A549 (cell line): ENCODE measurements at regions not wholly inside any gene's neighbourhood (a gene's known extent, or its start where the extent isn't known, plus 50 kb on each side); places are given as distances from the start of the nearest gene placed in this dataset.

Experiments used
- ATAC-seq, 2 experiments: fragments of 200-7000 bp in 1 of 2; fragments of >200 bp in 1 of 2; cut with Nextera tagmentation in 1 of 2; cut with Tn5 transposase in 1 of 2; 3 replicates each; pipeline versions ENCODE4 v1.8.0 to v1.9.1; 2018 to 2020; ENCODE audit warnings: mild to moderate bottlenecking in 1 of 2, moderate library complexity in 1 of 2
- CTCF ChIA-PET: fragments of 300-600 bp; sonication (Branson Sonifier 250); formaldehyde crosslinking; extraction: SDS; loops from one replicate; lab custom pipeline; 2021; ENCODE audit warnings: antibody characterized with exemption, inconsistent platforms; lab: Yijun Ruan, JAX
- POLR2A ChIA-PET: fragments of 350-600 bp; formaldehyde crosslinking; extraction: SDS; loops from one replicate; lab custom pipeline; 2021; ENCODE audit warnings: antibody characterized with exemption, inconsistent platforms; lab: Yijun Ruan, JAX
- DNase-seq, 2 experiments: peaks; one replicate each; pipeline versions ENCODE4 v3.0.0 to v3.0.0-alpha.2; 2011 to 2016; ENCODE audit warnings: low read depth in 1 of 2, low spot score in 1 of 2
- FAIRE-seq: peaks from 2 replicates; lab custom pipeline; 2011; peaks lifted over from hg19 to GRCh38; lab: Jason Lieb, UNC
- H3K27ac ChIP-seq, 2 experiments: fragments of >200 bp; sonication (Bioruptor Twin); formaldehyde crosslinking; 3 replicates each; pipeline ENCODE4 v1.5.1; 2016 to 2017
- H3K4me1 ChIP-seq: fragments of >200 bp; sonication (Bioruptor Twin); formaldehyde crosslinking; 3 replicates; pipeline ENCODE4 v1.6.1; 2016
- H3K4me2 ChIP-seq: fragments of >200 bp; sonication (Bioruptor Twin); formaldehyde crosslinking; 3 replicates; pipeline ENCODE4 v1.6.1; 2016
- H3K4me3 ChIP-seq: fragments of >200 bp; sonication (Bioruptor Twin); formaldehyde crosslinking; 3 replicates; pipeline ENCODE4 v1.5.1; 2016
- H3K9me3 ChIP-seq: fragments of >200 bp; sonication (Bioruptor Twin); formaldehyde crosslinking; 3 replicates; pipeline ENCODE4 v1.6.1; 2016
- BCL3 ChIP-seq: fragments of >200 bp; sonication (Bioruptor Twin); formaldehyde crosslinking; IDR thresholded peaks from 3 replicates; pipeline ENCODE4 v1.6.1; 2016
- CHD4 ChIP-seq: fragments of 200-600 bp; sonication (generic); IDR thresholded peaks from 2 replicates; pipeline ENCODE4 v1.6.1; 2016; ENCODE audit warnings: antibody characterized with exemption, mild to moderate bottlenecking, borderline replicate concordance
- CTCF ChIP-seq: fragments of >200 bp; sonication (Bioruptor Twin); formaldehyde crosslinking; IDR thresholded peaks from 3 replicates; pipeline ENCODE4 v1.5.1; 2016
- EHMT2 ChIP-seq: fragments of 200-600 bp; sonication (generic); IDR thresholded peaks from 2 replicates; pipeline ENCODE4 v1.6.1; 2016; ENCODE audit warnings: antibody characterized with exemption, low read depth, mild to moderate bottlenecking, moderate library complexity
- ELK1 ChIP-seq: fragments of 150-350 bp; IDR thresholded peaks from 2 replicates; pipeline ENCODE4 v1.6.1; 2014; ENCODE audit warnings: low read depth, mild to moderate bottlenecking, low read length
- EP300 ChIP-seq, 2 experiments: fragments of >200 bp; sonication (Bioruptor Twin); formaldehyde crosslinking; IDR thresholded peaks; 2 replicates in 1 of 2; 3 replicates in 1 of 2; pipeline ENCODE4 v1.6.1; 2016 to 2017
- ESRRA ChIP-seq: fragments of 150-350 bp; IDR thresholded peaks from 2 replicates; pipeline ENCODE4 v1.6.1; 2014; ENCODE audit warnings: mild to moderate bottlenecking, low read length, borderline replicate concordance
- FOSL2 ChIP-seq, 2 experiments: fragments of 450-650 bp in 1 of 2; fragments of >200 bp in 1 of 2; sonication (Bioruptor Twin) in 1 of 2; formaldehyde crosslinking; IDR thresholded peaks; 2 replicates each; pipeline versions ENCODE4 v1.5.0 to v1.6.1; 2016 to 2020; ENCODE audit warnings: mild to moderate bottlenecking in 1 of 2, moderate library complexity in 1 of 2
- FOXS1 ChIP-seq: fragments of 250-450 bp; sonication (Bioruptor Pico); IDR thresholded peaks from 2 replicates; pipeline ENCODE4 v1.5.0; 2020; ENCODE audit warnings: mild to moderate bottlenecking, moderate library complexity
- HEYL ChIP-seq: fragments of 250-450 bp; sonication (Bioruptor Pico); IDR thresholded peaks from 2 replicates; pipeline ENCODE4 v1.8.0; 2021; ENCODE audit warnings: mild to moderate bottlenecking, moderate library complexity
- HMGXB4 ChIP-seq: fragments of 250-450 bp; sonication (Bioruptor Pico); IDR thresholded peaks from 2 replicates; pipeline ENCODE4 v1.5.0; 2021; ENCODE audit warnings: mild to moderate bottlenecking, moderate library complexity, borderline replicate concordance
- JUNB ChIP-seq: fragments of >200 bp; sonication (Bioruptor Twin); formaldehyde crosslinking; IDR thresholded peaks from 2 replicates; pipeline ENCODE4 v1.6.1; 2016
- KDM1A ChIP-seq: fragments of 200-600 bp; sonication (generic); IDR thresholded peaks from 2 replicates; pipeline ENCODE4 v1.6.1; 2016; ENCODE audit warnings: low read depth, mild to moderate bottlenecking
- MAZ ChIP-seq: fragments of 150-350 bp; IDR thresholded peaks from 2 replicates; pipeline ENCODE4 v1.6.1; 2014; ENCODE audit warnings: antibody characterized with exemption, low read depth, low read length, borderline replicate concordance
- MYC ChIP-seq: IDR thresholded peaks from 2 replicates; pipeline ENCODE4 v1.6.1; 2012; ENCODE audit warnings: mild to moderate bottlenecking, inconsistent platforms, low read length, improper control_type of control experiment, borderline replicate concordance
- NPAS2 ChIP-seq: fragments of 250-450 bp; sonication (Bioruptor Pico); IDR thresholded peaks from 2 replicates; pipeline ENCODE4 v1.8.0; 2022; ENCODE audit warnings: mild to moderate bottlenecking, moderate library complexity, borderline replicate concordance
- POLR2A ChIP-seq: IDR thresholded peaks from 2 replicates; pipeline ENCODE4 v1.6.1; 2012; ENCODE audit warnings: mild to moderate bottlenecking, low read length
- RAD21 ChIP-seq, 2 experiments: fragments of >200 bp in 1 of 2; sonication (Bioruptor Twin) in 1 of 2; formaldehyde crosslinking in 1 of 2; IDR thresholded peaks in 1 of 2; conservative IDR thresholded peaks in 1 of 2; 2 replicates in 1 of 2; 3 replicates in 1 of 2; pipeline ENCODE4 v1.6.1; 2012 to 2018; ENCODE audit warnings: inconsistent platforms in 1 of 2
- RARB ChIP-seq: fragments of 250-450 bp; sonication (Bioruptor Pico); IDR thresholded peaks from 2 replicates; pipeline ENCODE4 v1.8.0; 2021; ENCODE audit warnings: mild to moderate bottlenecking, moderate library complexity
- RCOR1 ChIP-seq: fragments of 150-350 bp; IDR thresholded peaks from 2 replicates; pipeline ENCODE4 v1.6.1; 2014; ENCODE audit warnings: antibody characterized with exemption, low read length, low read depth
- RFX5 ChIP-seq: fragments of 450-650 bp; IDR thresholded peaks from 2 replicates; pipeline ENCODE4 v1.7.1; 2014; ENCODE audit warnings: antibody characterized with exemption, mild to moderate bottlenecking, moderate library complexity
- RNF2 ChIP-seq: fragments of 200-600 bp; sonication (generic); IDR thresholded peaks from 2 replicates; pipeline ENCODE4 v1.6.1; 2016; ENCODE audit warnings: low read depth, mild to moderate bottlenecking, antibody characterized with exemption, moderate library complexity, borderline replicate concordance
- TP53 ChIP-seq: fragments of 250-450 bp; sonication (Bioruptor Pico); IDR thresholded peaks from 2 replicates; pipeline ENCODE4 v1.5.0; 2021; ENCODE audit warnings: mild to moderate bottlenecking, moderate library complexity
- WGBS: methylation state at CpG from one replicate; pipeline ENCODE4 v1.1.6; 2017; ENCODE audit errors: missing lambda C conversion rate; 5-methylcytosine and 5-hydroxymethylcytosine counted together
- TF ChIP-seq, protein P1 (sequence below): fragments of 200-600 bp; sonication (generic); IDR thresholded peaks from 2 replicates; pipeline ENCODE4 v1.6.1; 2016; ENCODE audit warnings: antibody characterized with exemption, mild to moderate bottlenecking, moderate library complexity
- TF ChIP-seq, protein P2 (sequence below): fragments of 250-450 bp; sonication (Bioruptor Pico); IDR thresholded peaks from 2 replicates; pipeline ENCODE4 v1.5.0; 2020; ENCODE audit warnings: low read depth, mild to moderate bottlenecking, moderate library complexity

DNA sequence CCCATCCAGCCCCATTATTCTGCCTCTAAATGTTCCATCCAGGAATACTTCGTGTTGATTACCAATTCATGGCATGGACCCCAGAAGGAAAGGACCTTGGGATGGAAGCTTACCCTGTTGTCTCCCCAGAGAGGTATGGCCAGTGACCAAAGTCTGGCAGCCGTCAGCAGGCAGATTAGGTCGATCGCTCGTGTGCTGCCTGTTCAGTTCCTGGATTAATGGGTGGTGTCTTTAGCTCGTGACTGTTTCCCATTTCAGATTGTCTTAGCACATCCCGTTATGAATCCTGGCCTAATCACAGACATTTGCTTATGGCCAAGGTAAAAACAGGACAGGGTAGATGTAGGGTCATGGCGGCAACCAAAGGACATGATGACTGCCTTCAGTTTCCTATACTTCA is 122.9 kb upstream of the NTF3 start:
- Histone ChIP-seq H3K4me3 (no peak overlapping the region), H3K9me3 (no peaks in the 10 kb centered on the region), H3K4me2 (no peak overlapping the region), H3K4me1 (no peaks in the 10 kb centered on the region), H3K27ac (no peak overlapping the region)
- FAIRE-seq (no peak), DNase-seq (no peak), ATAC-seq (no peak)
- TF ChIP-seq, protein P1, sequence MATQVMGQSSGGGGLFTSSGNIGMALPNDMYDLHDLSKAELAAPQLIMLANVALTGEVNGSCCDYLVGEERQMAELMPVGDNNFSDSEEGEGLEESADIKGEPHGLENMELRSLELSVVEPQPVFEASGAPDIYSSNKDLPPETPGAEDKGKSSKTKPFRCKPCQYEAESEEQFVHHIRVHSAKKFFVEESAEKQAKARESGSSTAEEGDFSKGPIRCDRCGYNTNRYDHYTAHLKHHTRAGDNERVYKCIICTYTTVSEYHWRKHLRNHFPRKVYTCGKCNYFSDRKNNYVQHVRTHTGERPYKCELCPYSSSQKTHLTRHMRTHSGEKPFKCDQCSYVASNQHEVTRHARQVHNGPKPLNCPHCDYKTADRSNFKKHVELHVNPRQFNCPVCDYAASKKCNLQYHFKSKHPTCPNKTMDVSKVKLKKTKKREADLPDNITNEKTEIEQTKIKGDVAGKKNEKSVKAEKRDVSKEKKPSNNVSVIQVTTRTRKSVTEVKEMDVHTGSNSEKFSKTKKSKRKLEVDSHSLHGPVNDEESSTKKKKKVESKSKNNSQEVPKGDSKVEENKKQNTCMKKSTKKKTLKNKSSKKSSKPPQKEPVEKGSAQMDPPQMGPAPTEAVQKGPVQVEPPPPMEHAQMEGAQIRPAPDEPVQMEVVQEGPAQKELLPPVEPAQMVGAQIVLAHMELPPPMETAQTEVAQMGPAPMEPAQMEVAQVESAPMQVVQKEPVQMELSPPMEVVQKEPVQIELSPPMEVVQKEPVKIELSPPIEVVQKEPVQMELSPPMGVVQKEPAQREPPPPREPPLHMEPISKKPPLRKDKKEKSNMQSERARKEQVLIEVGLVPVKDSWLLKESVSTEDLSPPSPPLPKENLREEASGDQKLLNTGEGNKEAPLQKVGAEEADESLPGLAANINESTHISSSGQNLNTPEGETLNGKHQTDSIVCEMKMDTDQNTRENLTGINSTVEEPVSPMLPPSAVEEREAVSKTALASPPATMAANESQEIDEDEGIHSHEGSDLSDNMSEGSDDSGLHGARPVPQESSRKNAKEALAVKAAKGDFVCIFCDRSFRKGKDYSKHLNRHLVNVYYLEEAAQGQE, result no peak
- TF ChIP-seq POLR2A (no peak), FOXS1 (CRISPR knock-in tag) (no peak), EHMT2 (no peak), KDM1A (no peak), ESRRA (no peak), FOSL2 (IDR thresholded peaks at IDR 0.05) (no peak), FOSL2 (CRISPR knock-in tag; IDR thresholded peaks at IDR 0.05) (no peak), TP53 (CRISPR knock-in tag) (no peak), CHD4 (no peak), MAZ (no peak), RFX5 (no peak), NPAS2 (CRISPR knock-in tag) (no peak), BCL3 (no peak), RCOR1 (no peak), EP300 (IDR thresholded peaks at IDR 0.05) (no peak), JUNB (no peak), HEYL (CRISPR knock-in tag) (no peak), RARB (CRISPR knock-in tag) (no peak), HMGXB4 (CRISPR knock-in tag) (no peak), RAD21 (conservative IDR thresholded peaks at IDR 0.05 in 1 of 2, IDR thresholded peaks at IDR 0.05 in 1 of 2) (no peak)
- ChIA-PET POLR2A (no interaction called here), CTCF (interaction anchor here (0.6 to 0.7 kb wide), 2 partner anchors 9 to 463 kb away, joined by 3 read pairs; no protein-coding TSS in a partner anchor)
- WGBS, result 31% methylated on average over 8 of the region's 8 CpGs

- Histone ChIP-seq H3K4me2 (no peak overlapping the region), H3K4me1 (no peaks in the 10 kb centered on the region), H3K27ac (no peak overlapping the region), H3K9me3 (no peaks in the 10 kb centered on the region), H3K4me3 (no peak overlapping the region)
- TF ChIP-seq RFX5, result no peak
- TF ChIP-seq RNF2, result no peak
- TF ChIP-seq KDM1A, result no peak
- no peak for TF ChIP-seq ESRRA
- no peak for TF ChIP-seq POLR2A
- TF ChIP-seq CTCF, result no peak
- no peak for TF ChIP-seq ELK1
- TF ChIP-seq RARB (CRISPR knock-in tag), result no peak
- TF ChIP-seq FOSL2 (IDR thresholded peaks at IDR 0.05), result no peak
- no peak for TF ChIP-seq FOSL2 (CRISPR knock-in tag; IDR thresholded peaks at IDR 0.05)
- TF ChIP-seq, protein P2, sequence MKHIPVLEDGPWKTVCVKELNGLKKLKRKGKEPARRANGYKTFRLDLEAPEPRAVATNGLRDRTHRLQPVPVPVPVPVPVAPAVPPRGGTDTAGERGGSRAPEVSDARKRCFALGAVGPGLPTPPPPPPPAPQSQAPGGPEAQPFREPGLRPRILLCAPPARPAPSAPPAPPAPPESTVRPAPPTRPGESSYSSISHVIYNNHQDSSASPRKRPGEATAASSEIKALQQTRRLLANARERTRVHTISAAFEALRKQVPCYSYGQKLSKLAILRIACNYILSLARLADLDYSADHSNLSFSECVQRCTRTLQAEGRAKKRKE (CRISPR knock-in tag), result no peak
- TF ChIP-seq MYC, result no peak
- CTCF ChIA-PET, result interaction anchor here (0.6 to 0.7 kb wide), 2 partner anchors 8 to 464 kb away, joined by 3 read pairs; no protein-coding TSS in a partner anchor
- 0% methylated on average over 8 of the region's 8 CpGs for WGBS
- no peak for DNase-seq
- POLR2A ChIA-PET, result no interaction called here
- FAIRE-seq, result no peak
- ATAC-seq, result no peak
These were observed 122.3 kb upstream of the NTF3 start for GRCh38 chr12:5309654-5310053.
